ENCODE measurements at regions not wholly inside any gene's neighbourhood (a gene's known extent, or its start where the extent isn't known, plus 50 kb on each side); places are given as distances from the start of the nearest gene placed in this dataset.
"Not testable (repeated sequence)": the region's sequence is repeated elsewhere in the genome, so short reads cannot be mapped to it uniquely, and the experiment has no call there.

- DNase-seq (ENCODE audit: low read depth in 2 of 2) = no peak
These were observed 1637.8 kb upstream of the C9orf72 start for GRCh38 chr9:29211003-29211579.

GRCh38 chr9:29211580-29212396 is 1638.5 kb upstream of the C9orf72 start:
- DNase-seq (ENCODE audit: low read depth in 2 of 2) = peak; percentile 3 to 19

GRCh38 chr9:29212397-29213387 is 1639.4 kb upstream of the C9orf72 start:
- DNase-seq (ENCODE audit: low read depth in 2 of 2) = no peak

GRCh38 chr9:29213417-29214153 is 1640.3 kb upstream of the C9orf72 start, which contains the start of gene LINGO2:
LINGO2 (minus strand) TSS chr9:29213601.
- no peak for DNase-seq (ENCODE audit: low read depth in 2 of 2)

- DNase-seq (ENCODE audit: low read depth in 2 of 2) = no peak
These were observed 1640.9 kb upstream of the C9orf72 start for GRCh38 chr9:29214154-29214689.

GRCh38 chr9:29214690-29215253 is 1641.5 kb upstream of the C9orf72 start:
- no peak for DNase-seq (ENCODE audit: low read depth in 2 of 2)

- DNase-seq (ENCODE audit: low read depth in 2 of 2) = no peak
These were observed 1644.7 kb upstream of the C9orf72 start for GRCh38 chr9:29217966-29218365.

- no peak for DNase-seq (ENCODE audit: low read depth in 2 of 2)
These were observed 1647.4 kb upstream of the C9orf72 start for GRCh38 chr9:29220596-29221251.

GRCh38 chr9:29228558-29228957 is 1655.3 kb upstream of the C9orf72 start:
- DNase-seq (ENCODE audit: low read depth in 2 of 2) = no peak

GRCh38 chr9:29230931-29231330 is 1657.7 kb upstream of the C9orf72 start:
- no peak for DNase-seq (ENCODE audit: low read depth in 2 of 2)

GRCh38 chr9:29233193-29233592 is 1659.9 kb upstream of the C9orf72 start:
- no peak for DNase-seq (ENCODE audit: low read depth in 2 of 2)

GRCh38 chr9:29241320-29241719 is 1668.0 kb upstream of the C9orf72 start:
- no peak for DNase-seq (ENCODE audit: low read depth in 2 of 2)

- DNase-seq (ENCODE audit: low read depth in 2 of 2) = no peak
These were observed 1672.1 kb upstream of the C9orf72 start for GRCh38 chr9:29245351-29245750.

GRCh38 chr9:29270400-29270799 is 1697.1 kb upstream of the C9orf72 start:
- DNase-seq (ENCODE audit: low read depth in 2 of 2) = not testable (repeated sequence)

GRCh38 chr9:29282121-29282520 is 1708.8 kb upstream of the C9orf72 start:
- no peak for DNase-seq (ENCODE audit: low read depth in 2 of 2)

- DNase-seq (ENCODE audit: low read depth in 2 of 2) = no peak
These were observed 1712.5 kb upstream of the C9orf72 start for GRCh38 chr9:29285818-29286217.

- DNase-seq (ENCODE audit: low read depth in 2 of 2) = no peak
These were observed 1716.1 kb upstream of the C9orf72 start for GRCh38 chr9:29289365-29289764.

- DNase-seq (ENCODE audit: low read depth in 2 of 2) = no peak
These were observed 1717.2 kb upstream of the C9orf72 start for GRCh38 chr9:29290516-29290915.

GRCh38 chr9:29297592-29297991 is 1724.3 kb upstream of the C9orf72 start:
- no peak for DNase-seq (ENCODE audit: low read depth in 2 of 2)

- DNase-seq (ENCODE audit: low read depth in 2 of 2) = no peak
These were observed 1737.9 kb upstream of the C9orf72 start for GRCh38 chr9:29311221-29311620.
